Hepatocyte (in vitro differentiated cells): ENCODE measurements at regions not wholly inside any gene's neighbourhood (a gene's known extent, or its start where the extent isn't known, plus 50 kb on each side); places are given as distances from the start of the nearest gene placed in this dataset.

ENCODE experiments used
- DNase-seq: peaks from one replicate; pipeline ENCODE4 v3.0.0-alpha.2; 2016; ENCODE audit warnings: low spot score
- H2AFZ ChIP-seq: fragments of 200-600 bp; sonication (generic); 2 replicates; pipeline ENCODE4 v1.6.0; 2016; ENCODE audit warnings: antibody characterized with exemption, mild to moderate bottlenecking
- H3K27ac ChIP-seq: fragments of 200-600 bp; sonication (generic); 2 replicates; pipeline ENCODE4 v1.5.1; 2016; ENCODE audit warnings: mild to moderate bottlenecking
- H3K27me3 ChIP-seq: fragments of 200-600 bp; sonication (generic); 2 replicates; pipeline ENCODE4 v1.6.1; 2016
- H3K36me3 ChIP-seq: fragments of 200-600 bp; sonication (generic); replicated peaks from 2 replicates; pipeline ENCODE4 v1.5.1; 2016; ENCODE audit warnings: low read depth; ENCODE audit not compliant: insufficient read depth
- H3K4me1 ChIP-seq: fragments of 200-600 bp; sonication (generic); 2 replicates; pipeline ENCODE4 v1.5.1; 2016; ENCODE audit warnings: mild to moderate bottlenecking, moderate library complexity; ENCODE audit not compliant: insufficient read depth
- H3K4me2 ChIP-seq: fragments of 200-600 bp; sonication (generic); 2 replicates; pipeline ENCODE4 v1.6.0; 2016
- H3K4me3 ChIP-seq: fragments of 200-600 bp; sonication (generic); 2 replicates; pipeline ENCODE4 v1.5.1; 2016; ENCODE audit warnings: mild to moderate bottlenecking
- H3K79me2 ChIP-seq: fragments of 200-600 bp; sonication (generic); 2 replicates; pipeline ENCODE4 v1.6.0; 2017; ENCODE audit warnings: mild to moderate bottlenecking
- H3K9me2 ChIP-seq: fragments of 200-600 bp; sonication (generic); replicated peaks from 2 replicates; pipeline ENCODE4 v1.6.0; 2017; ENCODE audit warnings: mild to moderate bottlenecking; ENCODE audit not compliant: insufficient read depth
- H3K9me3 ChIP-seq: fragments of 200-600 bp; sonication (generic); 2 replicates; pipeline ENCODE4 v1.5.1; 2016; ENCODE audit warnings: low read depth, mild to moderate bottlenecking
- H4K20me1 ChIP-seq: fragments of 200-600 bp; sonication (generic); 2 replicates; pipeline ENCODE4 v1.6.0; 2016; ENCODE audit warnings: mild to moderate bottlenecking; ENCODE audit not compliant: insufficient read depth, poor library complexity, severe bottlenecking
- EZH2 ChIP-seq: fragments of 200-600 bp; sonication (generic); IDR thresholded peaks from 2 replicates; pipeline ENCODE4 v1.6.1; 2016; ENCODE audit warnings: antibody characterized with exemption, mild to moderate bottlenecking, borderline replicate concordance
- EZH2phosphoT487 ChIP-seq: fragments of 200-600 bp; sonication (generic); IDR thresholded peaks from one replicate; pipeline ENCODE4 v1.6.1; 2018; ENCODE audit warnings: antibody characterized with exemption, mild to moderate bottlenecking, low read depth, moderate library complexity; ENCODE audit not compliant: unreplicated experiment, severe bottlenecking
- WGBS: methylation state at CpG from one replicate; pipeline ENCODE4 v1.1.6; 2016; ENCODE audit warnings: low lambda C conversion rate; ENCODE audit errors: missing lambda C conversion rate; 5-methylcytosine and 5-hydroxymethylcytosine counted together
- TF ChIP-seq, protein P1 (sequence below): fragments of 200-600 bp; sonication (generic); IDR thresholded peaks from 2 replicates; pipeline ENCODE4 v1.5.1; 2016; ENCODE audit warnings: antibody characterized with exemption, mild to moderate bottlenecking; ENCODE audit not compliant: poor library complexity

DNA sequence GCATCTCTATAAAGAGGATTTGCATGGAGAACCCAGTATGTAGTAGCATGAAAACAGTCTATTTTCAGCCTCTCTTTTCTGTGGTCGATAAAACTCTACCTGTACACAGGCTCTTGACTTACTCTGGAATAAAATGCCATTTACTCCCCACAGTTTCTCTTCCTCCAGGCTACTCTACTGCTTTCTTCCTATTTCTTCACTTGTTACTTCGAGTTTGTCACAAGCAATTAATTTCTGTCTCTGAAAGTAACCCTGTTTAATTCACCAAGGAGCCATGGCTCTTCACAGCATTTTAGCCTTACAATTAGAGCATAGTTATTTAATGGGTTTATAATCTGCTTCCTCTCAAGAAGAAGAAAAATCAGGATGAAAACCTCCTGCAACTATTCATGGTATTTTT lies 472.9 kb upstream of the PRKX start:
- Histone ChIP-seq H4K20me1 (no peaks in the 10 kb centered on the region), H3K9me3 (no peaks in the 10 kb centered on the region), H3K36me3 (no peaks in the 10 kb centered on the region), H2AFZ (no peak overlapping the region), H3K9me2 (no peaks in the 10 kb centered on the region), H3K27ac (no peak overlapping the region), H3K4me1 (no peaks in the 10 kb centered on the region), H3K79me2 (no peaks in the 10 kb centered on the region), H3K27me3 (no peaks in the 10 kb centered on the region), H3K4me3 (no peak overlapping the region), H3K4me2 (no peak overlapping the region)
- no peak for TF ChIP-seq EZH2
- TF ChIP-seq EZH2phosphoT487, result no peak
- TF ChIP-seq, protein P1, sequence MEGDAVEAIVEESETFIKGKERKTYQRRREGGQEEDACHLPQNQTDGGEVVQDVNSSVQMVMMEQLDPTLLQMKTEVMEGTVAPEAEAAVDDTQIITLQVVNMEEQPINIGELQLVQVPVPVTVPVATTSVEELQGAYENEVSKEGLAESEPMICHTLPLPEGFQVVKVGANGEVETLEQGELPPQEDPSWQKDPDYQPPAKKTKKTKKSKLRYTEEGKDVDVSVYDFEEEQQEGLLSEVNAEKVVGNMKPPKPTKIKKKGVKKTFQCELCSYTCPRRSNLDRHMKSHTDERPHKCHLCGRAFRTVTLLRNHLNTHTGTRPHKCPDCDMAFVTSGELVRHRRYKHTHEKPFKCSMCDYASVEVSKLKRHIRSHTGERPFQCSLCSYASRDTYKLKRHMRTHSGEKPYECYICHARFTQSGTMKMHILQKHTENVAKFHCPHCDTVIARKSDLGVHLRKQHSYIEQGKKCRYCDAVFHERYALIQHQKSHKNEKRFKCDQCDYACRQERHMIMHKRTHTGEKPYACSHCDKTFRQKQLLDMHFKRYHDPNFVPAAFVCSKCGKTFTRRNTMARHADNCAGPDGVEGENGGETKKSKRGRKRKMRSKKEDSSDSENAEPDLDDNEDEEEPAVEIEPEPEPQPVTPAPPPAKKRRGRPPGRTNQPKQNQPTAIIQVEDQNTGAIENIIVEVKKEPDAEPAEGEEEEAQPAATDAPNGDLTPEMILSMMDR, result no peak
- no peak for DNase-seq
- 79% methylated on average over 2 of the region's 2 CpGs for WGBS

DNA sequence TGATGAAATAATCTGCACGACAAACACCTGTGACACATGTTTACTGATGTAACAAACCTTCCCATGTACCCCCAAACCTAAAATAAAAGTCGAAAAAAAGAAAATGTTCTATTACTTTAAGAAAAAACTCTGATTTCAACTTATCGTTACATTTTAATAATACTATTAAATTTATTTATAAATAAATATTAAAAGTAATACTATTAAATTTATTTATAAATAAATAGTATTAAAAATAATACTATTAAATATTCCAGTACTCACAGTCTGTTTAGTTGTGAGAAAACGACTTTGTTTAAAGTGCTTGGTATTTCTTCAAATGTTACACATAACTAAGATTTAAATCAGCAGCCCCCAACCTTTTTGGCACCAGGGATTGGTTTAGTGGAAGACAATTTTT lies 471.6 kb upstream of the PRKX start:
- 92% methylated on average over 4 of the region's 4 CpGs for WGBS
- no peak for TF ChIP-seq EZH2
- TF ChIP-seq, protein P1, result no peak
- no peak for TF ChIP-seq EZH2phosphoT487
- Histone ChIP-seq H3K4me2 (no peak overlapping the region), H3K9me3 (no peaks in the 10 kb centered on the region), H3K4me3 (no peak overlapping the region), H3K79me2 (no peaks in the 10 kb centered on the region), H2AFZ (no peak overlapping the region), H3K27me3 (no peaks in the 10 kb centered on the region), H3K9me2 (no peaks in the 10 kb centered on the region), H3K36me3 (no peaks in the 10 kb centered on the region), H4K20me1 (no peaks in the 10 kb centered on the region), H3K4me1 (no peaks in the 10 kb centered on the region), H3K27ac (no peak overlapping the region)
- DNase-seq, result no peak

DNA sequence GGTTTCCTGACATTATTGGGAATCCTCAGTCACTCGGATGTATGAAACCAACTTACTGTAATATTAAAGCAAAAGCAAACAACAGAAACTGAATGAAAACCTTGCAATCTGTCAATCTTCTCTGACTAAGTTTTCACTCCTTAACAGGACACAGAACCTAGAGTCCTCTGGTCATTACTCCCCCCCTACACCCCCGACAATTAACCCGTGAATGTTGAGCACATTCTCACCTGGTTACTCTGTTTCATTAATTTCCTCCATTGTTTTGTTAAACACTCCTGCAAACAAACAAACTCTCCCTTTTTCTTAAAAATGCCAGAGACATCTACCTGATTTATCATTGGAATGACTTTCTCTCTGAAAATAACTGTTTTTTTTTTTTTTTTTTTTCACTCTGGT lies 469.0 kb upstream of the PRKX start:
- no peaks in the 10 kb centered on the region for H3K36me3 ChIP-seq
- no peak overlapping the region for H3K4me2 ChIP-seq
- H3K27me3 ChIP-seq, result no peaks in the 10 kb centered on the region
- TF ChIP-seq, protein P1, result no peak
- no peak for TF ChIP-seq EZH2phosphoT487
- TF ChIP-seq EZH2, result no peak
- H3K9me3 ChIP-seq, result no peaks in the 10 kb centered on the region
- DNase-seq, result no peak
- H3K27ac ChIP-seq, result no peak overlapping the region
- H3K4me1 ChIP-seq, result no peaks in the 10 kb centered on the region
- H2AFZ ChIP-seq, result peak overlapping the region; percentile 31
- WGBS, result 72% methylated on average over 3 of the region's 3 CpGs
- H4K20me1 ChIP-seq, result no peaks in the 10 kb centered on the region
- no peaks in the 10 kb centered on the region for H3K79me2 ChIP-seq
- no peaks in the 10 kb centered on the region for H3K9me2 ChIP-seq
- no peak overlapping the region for H3K4me3 ChIP-seq

DNA sequence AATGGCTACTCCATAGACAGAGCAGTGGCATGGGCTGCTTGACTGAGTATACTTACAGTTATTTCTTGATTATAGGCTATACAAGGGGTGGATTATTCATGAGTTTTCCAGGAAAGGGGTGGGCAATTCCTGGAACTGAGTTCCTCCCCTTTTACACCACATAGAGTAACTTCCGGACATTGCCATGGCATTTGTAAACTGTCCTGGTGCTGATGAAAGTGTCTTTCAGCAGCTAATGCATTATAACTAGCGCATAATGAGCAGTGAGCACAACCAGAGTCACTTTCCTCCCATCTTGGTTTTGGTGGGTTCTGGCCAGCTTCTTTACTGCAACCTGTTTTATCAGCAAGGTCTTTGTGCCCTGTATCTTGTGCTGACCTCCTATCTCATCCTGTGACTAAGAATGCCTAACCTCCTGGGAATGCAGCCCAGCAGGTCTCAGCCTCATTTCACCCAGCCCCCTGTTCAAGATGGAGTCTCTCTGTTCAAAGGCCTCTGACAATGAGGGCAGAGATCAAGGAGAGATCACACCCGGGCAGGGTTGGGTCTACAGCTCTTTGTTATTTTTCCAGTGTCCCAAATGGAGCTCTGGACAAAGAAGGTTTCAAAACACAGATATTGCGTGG lies 468.4 kb upstream of the PRKX start:
- TF ChIP-seq EZH2phosphoT487, result no peak
- no peak for TF ChIP-seq EZH2
- TF ChIP-seq, protein P1, result no peak
- peak overlapping the region; percentile 31 for H2AFZ ChIP-seq
- H4K20me1 ChIP-seq, result no peaks in the 10 kb centered on the region
- H3K9me3 ChIP-seq, result no peaks in the 10 kb centered on the region
- H3K9me2 ChIP-seq, result no peaks in the 10 kb centered on the region
- no peaks in the 10 kb centered on the region for H3K36me3 ChIP-seq
- DNase-seq, result no peak
- no peaks in the 10 kb centered on the region for H3K79me2 ChIP-seq
- no peaks in the 10 kb centered on the region for H3K27me3 ChIP-seq
- H3K4me3 ChIP-seq, result no peak overlapping the region
- WGBS, result 63% methylated on average over 4 of the region's 4 CpGs
- H3K27ac ChIP-seq, result no peak overlapping the region
- H3K4me1 ChIP-seq, result no peaks in the 10 kb centered on the region
- no peak overlapping the region for H3K4me2 ChIP-seq
